ENCODE measurements at regions not wholly inside any gene's neighbourhood (a gene's known extent, or its start where the extent isn't known, plus 50 kb on each side); places are given as distances from the start of the nearest gene placed in this dataset.

- TF ChIP-seq CTCF (conservative IDR thresholded peaks at IDR 0.05 in 1 of 2, IDR thresholded peaks at IDR 0.05 in 1 of 2; ENCODE audit: low read depth in 1 of 2, low read length in 2 of 2) (no peak), EZH2 (IDR thresholded peaks at IDR 0.05; ENCODE audit: low read length, missing control alignments) (no peak)
Measured at GRCh38 chr2:74036010-74036409, 51.3 kb downstream of the TET3 start.

All from fibroblast of lung (primary cell).